HL-60 (cell line): ENCODE measurements at regions not wholly inside any gene's neighbourhood (a gene's known extent, or its start where the extent isn't known, plus 50 kb on each side); places are given as distances from the start of the nearest gene placed in this dataset.

Experiments used
- DNase-seq, 2 experiments: peaks; one replicate each; pipeline ENCODE4 v3.0.0-alpha.2; 2010 to 2020; ENCODE audit warnings: low read depth in 1 of 2, low spot score in 1 of 2
- H3K27ac ChIP-seq: fragments of 250-450 bp; sonication (Bioruptor Pico); replicated peaks from 2 replicates; pipeline ENCODE4 v1.5.1; 2020; ENCODE audit warnings: mild to moderate bottlenecking, moderate library complexity
- H3K27me3 ChIP-seq: fragments of 250-450 bp; sonication (Bioruptor Pico); 2 replicates; pipeline ENCODE4 v1.5.1; 2021; ENCODE audit warnings: mild to moderate bottlenecking, moderate library complexity; ENCODE audit not compliant: insufficient read depth, poor library complexity, severe bottlenecking
- H3K4me3 ChIP-seq: replicated peaks from 2 replicates; pipeline ENCODE4 v1.5.1; 2011; ENCODE audit warnings: mild to moderate bottlenecking, control low read depth, low read length; ENCODE audit not compliant: insufficient read depth
- GABPA ChIP-seq: IDR thresholded peaks from 2 replicates; pipeline ENCODE4 v1.6.1; 2012; ENCODE audit warnings: low read depth
- POLR2AphosphoS5 ChIP-seq: IDR thresholded peaks from 2 replicates; pipeline ENCODE4 v1.6.1; 2012; ENCODE audit warnings: low read depth
- SPI1 ChIP-seq: IDR thresholded peaks from 2 replicates; pipeline ENCODE4 v1.6.1; 2012; ENCODE audit warnings: low read depth, mild to moderate bottlenecking, borderline replicate concordance
- TF ChIP-seq, protein P1 (sequence below): IDR thresholded peaks from 2 replicates; pipeline ENCODE4 v1.6.1; 2012; ENCODE audit warnings: low read depth; ENCODE audit not compliant: insufficient replicate concordance
- TF ChIP-seq, protein P2 (sequence below): IDR thresholded peaks from one replicate; pipeline ENCODE4 v1.5.1; 2011; ENCODE audit warnings: low read length, control low read depth, inconsistent platforms; ENCODE audit not compliant: insufficient read depth

GRCh38 chr9:84122572-84122971 is 142.0 kb downstream of the RMI1 start:
- DNase-seq, result no peak
- TF ChIP-seq, protein P1, sequence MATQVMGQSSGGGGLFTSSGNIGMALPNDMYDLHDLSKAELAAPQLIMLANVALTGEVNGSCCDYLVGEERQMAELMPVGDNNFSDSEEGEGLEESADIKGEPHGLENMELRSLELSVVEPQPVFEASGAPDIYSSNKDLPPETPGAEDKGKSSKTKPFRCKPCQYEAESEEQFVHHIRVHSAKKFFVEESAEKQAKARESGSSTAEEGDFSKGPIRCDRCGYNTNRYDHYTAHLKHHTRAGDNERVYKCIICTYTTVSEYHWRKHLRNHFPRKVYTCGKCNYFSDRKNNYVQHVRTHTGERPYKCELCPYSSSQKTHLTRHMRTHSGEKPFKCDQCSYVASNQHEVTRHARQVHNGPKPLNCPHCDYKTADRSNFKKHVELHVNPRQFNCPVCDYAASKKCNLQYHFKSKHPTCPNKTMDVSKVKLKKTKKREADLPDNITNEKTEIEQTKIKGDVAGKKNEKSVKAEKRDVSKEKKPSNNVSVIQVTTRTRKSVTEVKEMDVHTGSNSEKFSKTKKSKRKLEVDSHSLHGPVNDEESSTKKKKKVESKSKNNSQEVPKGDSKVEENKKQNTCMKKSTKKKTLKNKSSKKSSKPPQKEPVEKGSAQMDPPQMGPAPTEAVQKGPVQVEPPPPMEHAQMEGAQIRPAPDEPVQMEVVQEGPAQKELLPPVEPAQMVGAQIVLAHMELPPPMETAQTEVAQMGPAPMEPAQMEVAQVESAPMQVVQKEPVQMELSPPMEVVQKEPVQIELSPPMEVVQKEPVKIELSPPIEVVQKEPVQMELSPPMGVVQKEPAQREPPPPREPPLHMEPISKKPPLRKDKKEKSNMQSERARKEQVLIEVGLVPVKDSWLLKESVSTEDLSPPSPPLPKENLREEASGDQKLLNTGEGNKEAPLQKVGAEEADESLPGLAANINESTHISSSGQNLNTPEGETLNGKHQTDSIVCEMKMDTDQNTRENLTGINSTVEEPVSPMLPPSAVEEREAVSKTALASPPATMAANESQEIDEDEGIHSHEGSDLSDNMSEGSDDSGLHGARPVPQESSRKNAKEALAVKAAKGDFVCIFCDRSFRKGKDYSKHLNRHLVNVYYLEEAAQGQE, result no peak
- TF ChIP-seq GABPA (no peak), SPI1 (no peak), POLR2AphosphoS5 (no peak)
- TF ChIP-seq, protein P2, sequence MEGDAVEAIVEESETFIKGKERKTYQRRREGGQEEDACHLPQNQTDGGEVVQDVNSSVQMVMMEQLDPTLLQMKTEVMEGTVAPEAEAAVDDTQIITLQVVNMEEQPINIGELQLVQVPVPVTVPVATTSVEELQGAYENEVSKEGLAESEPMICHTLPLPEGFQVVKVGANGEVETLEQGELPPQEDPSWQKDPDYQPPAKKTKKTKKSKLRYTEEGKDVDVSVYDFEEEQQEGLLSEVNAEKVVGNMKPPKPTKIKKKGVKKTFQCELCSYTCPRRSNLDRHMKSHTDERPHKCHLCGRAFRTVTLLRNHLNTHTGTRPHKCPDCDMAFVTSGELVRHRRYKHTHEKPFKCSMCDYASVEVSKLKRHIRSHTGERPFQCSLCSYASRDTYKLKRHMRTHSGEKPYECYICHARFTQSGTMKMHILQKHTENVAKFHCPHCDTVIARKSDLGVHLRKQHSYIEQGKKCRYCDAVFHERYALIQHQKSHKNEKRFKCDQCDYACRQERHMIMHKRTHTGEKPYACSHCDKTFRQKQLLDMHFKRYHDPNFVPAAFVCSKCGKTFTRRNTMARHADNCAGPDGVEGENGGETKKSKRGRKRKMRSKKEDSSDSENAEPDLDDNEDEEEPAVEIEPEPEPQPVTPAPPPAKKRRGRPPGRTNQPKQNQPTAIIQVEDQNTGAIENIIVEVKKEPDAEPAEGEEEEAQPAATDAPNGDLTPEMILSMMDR, result no peak

DNA sequence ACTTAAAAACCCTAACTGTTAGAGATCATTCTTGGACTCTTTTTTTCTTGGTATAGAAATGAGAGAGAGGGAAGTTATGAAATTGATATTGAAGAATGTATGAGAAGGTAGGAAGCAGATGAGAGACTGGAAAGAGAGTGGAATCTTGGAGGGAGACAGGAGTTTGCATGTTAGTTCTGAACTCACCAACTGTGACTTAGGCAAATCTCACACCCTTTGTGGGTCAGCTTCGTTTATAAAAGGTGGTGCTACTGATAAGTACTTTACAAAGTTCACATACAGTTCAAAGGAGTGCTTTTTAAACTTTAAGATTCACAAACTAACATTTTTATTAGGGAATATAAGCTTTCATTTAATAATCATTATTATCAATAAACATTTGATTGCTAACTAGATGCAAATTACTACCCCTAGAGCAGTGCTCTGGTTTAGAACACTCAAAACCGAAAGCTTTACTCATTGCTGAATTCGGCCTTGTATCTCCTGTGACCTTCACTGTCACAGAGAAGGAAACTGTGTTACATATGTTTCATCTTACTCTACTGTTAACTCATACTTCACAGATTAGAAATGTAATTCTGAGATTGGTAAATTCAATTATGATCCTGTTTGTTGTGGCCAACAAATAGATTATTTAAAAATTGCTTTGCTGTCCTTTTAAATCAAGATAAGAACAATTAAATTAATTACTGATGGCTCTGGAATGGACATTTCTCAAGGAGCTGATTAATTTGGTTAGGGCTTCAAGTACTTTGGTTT is 143.2 kb downstream of the RMI1 start:
- no peak for DNase-seq
- TF ChIP-seq, protein P2, result no peak
- TF ChIP-seq GABPA (no peak), SPI1 (no peak), POLR2AphosphoS5 (no peak)
- TF ChIP-seq, protein P1, result no peak
- H3K27me3 ChIP-seq, result no peaks in the 10 kb centered on the region
- H3K27ac ChIP-seq, result no peak overlapping the region
- H3K4me3 ChIP-seq, result no peak overlapping the region

More at GRCh38 chr9:84122572-84122971, 142.0 kb downstream of the RMI1 start:
- no peaks in the 10 kb centered on the region for H3K27me3 ChIP-seq
- no peak overlapping the region for H3K27ac ChIP-seq
- H3K4me3 ChIP-seq, result no peak overlapping the region

DNA sequence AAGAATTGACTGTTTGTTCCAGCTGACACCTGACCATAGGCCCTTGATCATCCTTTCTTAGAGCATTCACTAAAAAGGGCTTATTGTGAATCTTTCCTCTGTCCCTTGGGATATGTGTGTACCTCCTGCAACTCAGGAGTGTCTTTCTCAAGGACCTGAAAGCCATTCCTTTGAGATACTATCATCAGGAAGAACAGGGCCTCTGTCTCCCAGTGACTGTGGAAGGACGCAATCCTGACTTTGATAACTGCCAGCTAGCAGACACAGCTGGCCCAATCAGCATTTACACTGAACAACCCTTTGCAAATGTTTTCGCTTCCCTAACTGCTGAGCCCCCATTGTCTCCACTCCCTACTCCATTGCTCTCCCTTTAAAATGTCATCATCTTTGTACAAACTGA is 144.4 kb downstream of the RMI1 start:
- H3K27ac ChIP-seq, result no peak overlapping the region
- H3K4me3 ChIP-seq, result no peak overlapping the region
- no peak for DNase-seq
- TF ChIP-seq POLR2AphosphoS5 (no peak), GABPA (no peak), SPI1 (no peak)
- TF ChIP-seq, protein P2, result no peak
- TF ChIP-seq, protein P1, result no peak
- no peaks in the 10 kb centered on the region for H3K27me3 ChIP-seq
